Fibroblast of mammary gland (primary cell): ENCODE measurements at regions not wholly inside any gene's neighbourhood (a gene's known extent, or its start where the extent isn't known, plus 50 kb on each side); places are given as distances from the start of the nearest gene placed in this dataset.

ENCODE experiments used
- DNase-seq: peaks from one replicate; pipeline ENCODE4 v3.0.0-alpha.2; 2010; ENCODE audit warnings: low read depth
- H3K4me3 ChIP-seq: 2 replicates; pipeline ENCODE4 v1.5.1; 2011; ENCODE audit warnings: low read depth, mild to moderate bottlenecking, low read length, moderate library complexity; ENCODE audit not compliant: control insufficient read depth
- TF ChIP-seq, protein P1 (sequence below): conservative IDR thresholded peaks from 2 replicates; pipeline ENCODE4 v1.5.1; 2011; ENCODE audit warnings: low read depth, low read length, inconsistent platforms; ENCODE audit not compliant: control insufficient read depth, insufficient read depth

- DNase-seq = no peak
- no peak overlapping the region for H3K4me3 ChIP-seq
- TF ChIP-seq, protein P1, sequence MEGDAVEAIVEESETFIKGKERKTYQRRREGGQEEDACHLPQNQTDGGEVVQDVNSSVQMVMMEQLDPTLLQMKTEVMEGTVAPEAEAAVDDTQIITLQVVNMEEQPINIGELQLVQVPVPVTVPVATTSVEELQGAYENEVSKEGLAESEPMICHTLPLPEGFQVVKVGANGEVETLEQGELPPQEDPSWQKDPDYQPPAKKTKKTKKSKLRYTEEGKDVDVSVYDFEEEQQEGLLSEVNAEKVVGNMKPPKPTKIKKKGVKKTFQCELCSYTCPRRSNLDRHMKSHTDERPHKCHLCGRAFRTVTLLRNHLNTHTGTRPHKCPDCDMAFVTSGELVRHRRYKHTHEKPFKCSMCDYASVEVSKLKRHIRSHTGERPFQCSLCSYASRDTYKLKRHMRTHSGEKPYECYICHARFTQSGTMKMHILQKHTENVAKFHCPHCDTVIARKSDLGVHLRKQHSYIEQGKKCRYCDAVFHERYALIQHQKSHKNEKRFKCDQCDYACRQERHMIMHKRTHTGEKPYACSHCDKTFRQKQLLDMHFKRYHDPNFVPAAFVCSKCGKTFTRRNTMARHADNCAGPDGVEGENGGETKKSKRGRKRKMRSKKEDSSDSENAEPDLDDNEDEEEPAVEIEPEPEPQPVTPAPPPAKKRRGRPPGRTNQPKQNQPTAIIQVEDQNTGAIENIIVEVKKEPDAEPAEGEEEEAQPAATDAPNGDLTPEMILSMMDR = no peak
These were observed 358.5 kb downstream of the RPS24 start for GRCh38 chr10:78392197-78392596.

DNA sequence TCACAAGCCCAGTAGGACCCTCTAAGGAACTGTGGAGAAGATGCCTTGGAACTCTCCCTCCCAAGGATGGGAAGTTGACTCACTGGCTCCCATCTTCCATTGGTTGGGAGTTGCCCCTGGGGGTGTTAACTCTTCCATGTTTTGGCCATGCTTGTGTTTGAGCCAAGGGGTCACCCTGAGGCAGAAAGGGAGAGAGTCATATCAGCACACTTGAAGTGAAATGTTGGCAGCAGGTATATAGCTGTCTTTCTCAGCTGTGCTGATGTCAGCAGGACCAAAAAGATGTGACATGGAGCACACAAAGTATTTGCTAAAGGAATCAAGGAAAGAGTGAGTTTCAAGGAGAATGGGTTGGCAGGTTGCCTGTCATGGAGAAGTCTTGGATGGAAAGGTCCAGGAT, 359.4 kb downstream of the RPS24 start:
- DNase-seq = no peak
- no peak overlapping the region for H3K4me3 ChIP-seq
- TF ChIP-seq, protein P1 = no peak

GRCh38 chr10:78394047-78394446, 360.4 kb downstream of the RPS24 start:
- TF ChIP-seq, protein P1 = no peak
- DNase-seq = no peak
- no peak overlapping the region for H3K4me3 ChIP-seq

DNA sequence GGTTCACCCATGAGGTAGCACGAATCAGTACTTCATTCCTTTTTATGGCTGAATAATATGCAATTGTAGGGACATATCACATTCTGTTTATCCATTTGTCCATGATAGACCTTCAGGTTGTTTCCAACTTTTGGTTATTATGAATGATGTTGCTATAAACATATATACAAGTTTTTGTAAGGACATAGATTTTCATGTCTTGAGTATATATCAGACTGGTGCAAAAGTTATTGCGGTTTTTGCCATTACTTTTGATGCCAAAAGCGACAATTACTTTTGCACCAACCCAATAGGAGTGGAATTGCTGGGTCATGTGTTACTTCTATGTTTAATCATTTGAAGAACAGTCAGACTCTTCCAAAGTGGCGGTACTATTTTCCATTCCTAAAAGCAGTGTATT, 361.5 kb downstream of the RPS24 start:
- no peak for DNase-seq
- H3K4me3 ChIP-seq = no peak overlapping the region
- TF ChIP-seq, protein P1 = no peak

DNA sequence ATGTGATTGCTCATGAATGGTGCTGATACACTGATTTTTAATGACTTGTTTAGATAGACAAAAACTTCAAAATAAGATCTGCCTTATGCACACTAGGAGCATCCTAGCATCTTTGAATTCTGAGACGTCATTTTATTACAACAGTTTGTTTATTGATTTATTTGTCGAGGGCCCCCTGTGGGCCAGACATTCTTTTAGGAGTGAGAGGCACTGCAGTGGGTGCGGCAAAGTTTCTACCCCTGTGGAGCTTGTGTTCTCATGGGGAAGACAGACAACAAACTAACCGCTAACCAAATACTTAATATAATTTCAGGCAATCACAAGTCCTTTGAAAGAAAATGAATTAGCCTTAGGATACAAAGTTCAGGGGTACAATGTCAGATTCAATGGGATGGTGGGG, 363.1 kb downstream of the RPS24 start:
- DNase-seq = no peak
- H3K4me3 ChIP-seq = no peak overlapping the region
- TF ChIP-seq, protein P1 = no peak

DNA sequence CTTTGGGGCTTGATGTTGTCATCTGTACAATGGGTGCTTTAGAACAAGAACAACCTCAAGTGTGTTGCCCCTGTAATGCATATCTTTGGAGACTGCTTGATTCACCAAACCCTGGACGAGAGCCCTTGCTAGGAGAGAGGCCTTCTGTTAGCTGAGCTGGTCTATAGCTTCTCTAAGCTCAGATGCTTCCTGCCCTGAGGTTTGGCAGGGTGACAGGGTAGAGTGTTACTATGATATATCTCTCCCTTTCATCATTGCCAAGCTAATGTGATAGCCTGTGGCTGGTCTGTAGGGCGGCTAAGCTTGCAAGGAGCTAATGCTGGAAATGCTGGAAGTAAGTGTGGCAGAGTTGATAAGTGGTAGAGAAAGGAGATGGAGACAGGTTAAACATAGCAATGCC, 364.1 kb downstream of the RPS24 start:
- TF ChIP-seq, protein P1 = no peak
- no peak overlapping the region for H3K4me3 ChIP-seq
- no peak for DNase-seq

DNA sequence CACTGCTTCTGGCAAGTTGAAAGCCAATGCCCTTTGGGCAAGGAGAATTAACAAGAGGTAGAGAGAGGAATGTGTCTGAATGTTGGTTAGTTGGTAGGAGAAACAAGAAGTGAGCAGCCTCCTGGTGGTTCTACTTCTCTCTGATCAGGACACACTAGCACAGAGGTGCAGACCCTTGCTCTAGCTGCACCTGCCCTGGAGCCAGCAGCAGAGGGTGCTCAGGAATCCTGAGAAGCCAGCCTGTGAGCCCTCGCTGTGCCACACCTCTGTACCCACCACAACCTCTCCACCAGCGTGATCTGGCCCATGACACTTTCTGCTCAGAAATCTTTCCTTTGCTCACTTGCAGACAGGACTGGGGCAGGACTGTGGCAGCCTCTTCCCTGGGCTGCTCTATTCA, 364.7 kb downstream of the RPS24 start:
- H3K4me3 ChIP-seq = no peak overlapping the region
- TF ChIP-seq, protein P1 = no peak
- no peak for DNase-seq
